H9 (cell line): ENCODE measurements at regions not wholly inside any gene's neighbourhood (a gene's known extent, or its start where the extent isn't known, plus 50 kb on each side); places are given as distances from the start of the nearest gene placed in this dataset.

Experiments
- DNase-seq: peaks from one replicate; pipeline ENCODE4 v3.0.0-alpha.2; 2017
- H2AFZ ChIP-seq: one replicate; pipeline ENCODE4 v1.6.1; 2013; ENCODE audit warnings: mild to moderate bottlenecking, low read length, control low read depth, moderate library complexity
- H2AK5ac ChIP-seq: 2 replicates; pipeline ENCODE4 v1.6.1; 2013; ENCODE audit warnings: low read length, control low read depth, mixed read lengths; ENCODE audit not compliant: insufficient read length
- H2BK120ac ChIP-seq: one replicate; pipeline ENCODE4 v1.6.1; 2013; ENCODE audit warnings: low read depth, mild to moderate bottlenecking, low read length, control low read depth, inconsistent platforms; ENCODE audit not compliant: poor library complexity, severe bottlenecking
- H2BK12ac ChIP-seq: 2 replicates; pipeline ENCODE4 v1.6.1; 2013; ENCODE audit warnings: low read length, control low read depth, mixed read lengths, low read depth; ENCODE audit not compliant: insufficient read length
- H2BK15ac ChIP-seq: 2 replicates; pipeline ENCODE4 v1.6.1; 2013; ENCODE audit warnings: low read depth, low read length, control low read depth
- H2BK20ac ChIP-seq: one replicate; pipeline ENCODE4 v1.6.1; 2013; ENCODE audit warnings: low read depth, mild to moderate bottlenecking, low read length, control low read depth, inconsistent platforms; ENCODE audit not compliant: poor library complexity, severe bottlenecking
- H2BK5ac ChIP-seq: 2 replicates; pipeline ENCODE4 v1.6.1; 2013; ENCODE audit warnings: low read length, control low read depth, mixed read lengths; ENCODE audit not compliant: insufficient read length
- H3K14ac ChIP-seq: 2 replicates; pipeline ENCODE4 v1.6.1; 2013; ENCODE audit warnings: low read length, control low read depth; ENCODE audit not compliant: insufficient read depth
- H3K18ac ChIP-seq: 2 replicates; pipeline ENCODE4 v1.6.1; 2013; ENCODE audit warnings: low read depth, mild to moderate bottlenecking, mixed read lengths, low read length, control low read depth; ENCODE audit not compliant: insufficient read length
- H3K23ac ChIP-seq: 2 replicates; pipeline ENCODE4 v1.6.1; 2013; ENCODE audit warnings: low read length, control low read depth, mixed read lengths, low read depth; ENCODE audit not compliant: insufficient read length
- H3K23me2 ChIP-seq: 2 replicates; pipeline ENCODE4 v1.6.1; 2013; ENCODE audit warnings: low read depth, mild to moderate bottlenecking, mixed read lengths, low read length, control low read depth; ENCODE audit not compliant: insufficient read length, poor library complexity, severe bottlenecking
- H3K27ac ChIP-seq: 2 replicates; pipeline ENCODE4 v1.5.1; 2013; ENCODE audit warnings: low read length, control low read depth, mixed read lengths, low read depth; ENCODE audit not compliant: insufficient read length
- H3K27me3 ChIP-seq: 2 replicates; pipeline ENCODE4 v1.6.1; 2013; ENCODE audit warnings: low read length, control low read depth, inconsistent platforms; ENCODE audit not compliant: insufficient read depth
- H3K4ac ChIP-seq: 2 replicates; pipeline ENCODE4 v1.6.1; 2013; ENCODE audit warnings: low read depth, mild to moderate bottlenecking, control low read depth, inconsistent platforms, low read length, moderate library complexity
- H3K4me1 ChIP-seq: 2 replicates; pipeline ENCODE4 v1.6.1; 2013; ENCODE audit warnings: low read length, control low read depth, inconsistent platforms; ENCODE audit not compliant: insufficient read depth
- H3K4me2 ChIP-seq: 2 replicates; pipeline ENCODE4 v1.6.1; 2013; ENCODE audit warnings: low read length, control low read depth, mixed read lengths; ENCODE audit not compliant: insufficient read length, insufficient read depth
- H3K56ac ChIP-seq: 2 replicates; pipeline ENCODE4 v1.6.1; 2013; ENCODE audit warnings: low read depth, mild to moderate bottlenecking, mixed read lengths, low read length, control low read depth; ENCODE audit not compliant: insufficient read length
- H3K79me1 ChIP-seq: 2 replicates; pipeline ENCODE4 v1.6.1; 2013; ENCODE audit warnings: low read depth, mild to moderate bottlenecking, moderate library complexity, low read length, control low read depth, inconsistent platforms; ENCODE audit not compliant: insufficient read depth, poor library complexity, severe bottlenecking
- H3K79me2 ChIP-seq: 2 replicates; pipeline ENCODE4 v1.6.1; 2013; ENCODE audit warnings: low read length, control low read depth, inconsistent platforms; ENCODE audit not compliant: insufficient read depth
- H3K9ac ChIP-seq: 2 replicates; pipeline ENCODE4 v1.6.1; 2013; ENCODE audit warnings: low read length, control low read depth, mixed read lengths; ENCODE audit not compliant: insufficient read length; ENCODE audit errors: extremely low read depth
- H3K9me3 ChIP-seq: one replicate; pipeline ENCODE4 v1.6.1; 2013; ENCODE audit warnings: low read depth, low read length, inconsistent platforms; ENCODE audit not compliant: control insufficient read depth
- H3T11ph ChIP-seq: one replicate; pipeline ENCODE4 v1.6.1; 2013; ENCODE audit warnings: mild to moderate bottlenecking, low read length, control low read depth, inconsistent platforms
- H4K20me1 ChIP-seq: one replicate; pipeline ENCODE4 v1.6.1; 2013; ENCODE audit not compliant: control insufficient read depth, insufficient read length, insufficient read depth
- H4K5ac ChIP-seq: 2 replicates; pipeline ENCODE4 v1.6.1; 2013; ENCODE audit warnings: low read depth, mild to moderate bottlenecking, mixed read lengths, low read length, control low read depth; ENCODE audit not compliant: insufficient read length
- H4K8ac ChIP-seq: replicated peaks from 2 replicates; pipeline ENCODE4 v1.6.1; 2013; ENCODE audit warnings: low read length, control low read depth, mixed read lengths, low read depth; ENCODE audit not compliant: insufficient read length
- H4K91ac ChIP-seq: 2 replicates; pipeline ENCODE4 v1.6.1; 2013; ENCODE audit warnings: low read depth, mild to moderate bottlenecking, moderate library complexity, mixed read lengths, low read length, control low read depth; ENCODE audit not compliant: insufficient read length
- H3K27ac Mint-ChIP-seq, 3 experiments: 2 replicates in 2 of 3; 3 replicates in 1 of 3; pipeline ENCODE4 v1.8.0; 2020 to 2021; ENCODE audit warnings: mixed read lengths in 3 of 3, mild to moderate bottlenecking in 1 of 3, moderate library complexity in 1 of 3
- H3K27me3 Mint-ChIP-seq: 2 replicates; pipeline ENCODE4 v1.8.0; 2021; ENCODE audit warnings: low read depth, mild to moderate bottlenecking, moderate library complexity, mixed read lengths
- H3K36me3 Mint-ChIP-seq, 3 experiments: 2 replicates in 2 of 3; 3 replicates in 1 of 3; pipeline ENCODE4 v1.8.0; 2020 to 2021; ENCODE audit warnings: low read depth in 3 of 3, mixed read lengths in 3 of 3; ENCODE audit not compliant: insufficient read depth in 1 of 3
- H3K4me1 Mint-ChIP-seq, 2 experiments: 2 replicates each; pipeline ENCODE4 v1.8.0; 2020; ENCODE audit warnings: mixed read lengths in 2 of 2
- H3K4me3 Mint-ChIP-seq, 2 experiments: 2 replicates in 1 of 2; 3 replicates in 1 of 2; pipeline ENCODE4 v1.8.0; 2020 to 2021; ENCODE audit warnings: mild to moderate bottlenecking in 2 of 2, mixed read lengths in 2 of 2, moderate library complexity in 1 of 2
- H3K9me3 Mint-ChIP-seq, 2 experiments: 2 replicates in 1 of 2; 3 replicates in 1 of 2; pipeline ENCODE4 v1.8.0; 2020; ENCODE audit warnings: mild to moderate bottlenecking in 2 of 2, mixed read lengths in 2 of 2, moderate library complexity in 1 of 2
- WGBS: extraction: QIAGEN DNeasy Blood & Tissue Kit; methylation state at CpG from one replicate; pipeline ENCODE4 v1.1.7; 2013; ENCODE audit warnings: missing lambda C conversion rate, low lambda C conversion rate, mixed read lengths; ENCODE audit not compliant: insufficient read length; ENCODE audit errors: extremely low coverage; 5-methylcytosine and 5-hydroxymethylcytosine counted together
- TF ChIP-seq, protein P1 (sequence below): fragments of 200-600 bp; sonication (generic); conservative IDR thresholded peaks from 3 replicates; pipeline ENCODE4 v1.8.0; 2021; ENCODE audit warnings: antibody characterized with exemption, mild to moderate bottlenecking

DNA sequence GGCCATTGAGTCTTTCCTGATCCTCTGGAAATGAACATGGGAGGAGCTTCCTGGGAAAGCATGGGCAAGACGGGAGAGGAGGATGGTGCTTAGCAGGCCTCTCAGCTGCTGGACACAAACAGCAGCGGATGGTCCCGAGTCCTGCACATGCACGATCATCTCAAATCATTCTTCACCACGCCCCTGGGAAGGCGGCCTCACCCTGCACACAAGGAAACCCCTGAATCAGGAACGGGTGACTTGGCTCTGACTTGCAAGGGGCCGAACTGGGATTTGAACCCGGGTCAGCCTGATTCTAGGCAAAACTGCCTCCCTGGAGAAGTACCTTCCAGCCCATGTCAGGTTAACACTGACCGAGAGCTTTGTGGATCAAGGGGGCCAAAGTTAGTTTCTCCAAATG, 134.8 kb upstream of the WNT4 start:
- no peak overlapping the region for H3K4ac ChIP-seq
- H3K4me3 Mint-ChIP-seq, result no peak overlapping the region
- H4K20me1 ChIP-seq, result no peaks in the 10 kb centered on the region
- no CpG with 5 or more reads among the region's 10 CpGs for WGBS
- peaks cover 14 to 28% of the 10 kb centered on the region in 2 experiments for H3K4me1 Mint-ChIP-seq
- 0 out of 2 replicates have a peak, but pooled peaks cover 2% of the 10 kb centered on the region for H3K4me1 ChIP-seq
- no peak for DNase-seq
- no peak overlapping the region for H4K91ac ChIP-seq
- H3K27me3 ChIP-seq, result no peaks in the 10 kb centered on the region
- no peak overlapping the region for H4K8ac ChIP-seq
- no peak overlapping the region for H3K56ac ChIP-seq
- H4K5ac ChIP-seq, result no peak overlapping the region
- H2BK120ac ChIP-seq, result no peak overlapping the region
- no peaks in the 10 kb centered on the region for H3K9me3 ChIP-seq
- no peak overlapping the region; a peak in 1 of 7 replicates for H3K27ac Mint-ChIP-seq
- H3K18ac ChIP-seq, result no peak overlapping the region
- peaks cover 22% of the 10 kb centered on the region for H3K27me3 Mint-ChIP-seq
- no peak overlapping the region for H3K23ac ChIP-seq
- no peak overlapping the region for H3K27ac ChIP-seq
- no peak overlapping the region for H2AFZ ChIP-seq
- no peaks in the 10 kb centered on the region for H3K36me3 Mint-ChIP-seq
- H3K9me3 Mint-ChIP-seq, result peaks cover 0 to 7% of the 10 kb centered on the region in 2 experiments; a peak in 3 of 5 replicates
- TF ChIP-seq, protein P1, sequence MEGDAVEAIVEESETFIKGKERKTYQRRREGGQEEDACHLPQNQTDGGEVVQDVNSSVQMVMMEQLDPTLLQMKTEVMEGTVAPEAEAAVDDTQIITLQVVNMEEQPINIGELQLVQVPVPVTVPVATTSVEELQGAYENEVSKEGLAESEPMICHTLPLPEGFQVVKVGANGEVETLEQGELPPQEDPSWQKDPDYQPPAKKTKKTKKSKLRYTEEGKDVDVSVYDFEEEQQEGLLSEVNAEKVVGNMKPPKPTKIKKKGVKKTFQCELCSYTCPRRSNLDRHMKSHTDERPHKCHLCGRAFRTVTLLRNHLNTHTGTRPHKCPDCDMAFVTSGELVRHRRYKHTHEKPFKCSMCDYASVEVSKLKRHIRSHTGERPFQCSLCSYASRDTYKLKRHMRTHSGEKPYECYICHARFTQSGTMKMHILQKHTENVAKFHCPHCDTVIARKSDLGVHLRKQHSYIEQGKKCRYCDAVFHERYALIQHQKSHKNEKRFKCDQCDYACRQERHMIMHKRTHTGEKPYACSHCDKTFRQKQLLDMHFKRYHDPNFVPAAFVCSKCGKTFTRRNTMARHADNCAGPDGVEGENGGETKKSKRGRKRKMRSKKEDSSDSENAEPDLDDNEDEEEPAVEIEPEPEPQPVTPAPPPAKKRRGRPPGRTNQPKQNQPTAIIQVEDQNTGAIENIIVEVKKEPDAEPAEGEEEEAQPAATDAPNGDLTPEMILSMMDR, result no peak
- H3K23me2 ChIP-seq, result no peaks in the 10 kb centered on the region
- H3K9ac ChIP-seq, result no peak overlapping the region
- no peak overlapping the region for H2BK15ac ChIP-seq
- no peak overlapping the region for H2AK5ac ChIP-seq
- H2BK20ac ChIP-seq, result no peak overlapping the region
- no peak overlapping the region for H3T11ph ChIP-seq
- H2BK5ac ChIP-seq, result no peak overlapping the region
- no peak overlapping the region for H2BK12ac ChIP-seq
- no peak overlapping the region for H3K14ac ChIP-seq
- no peaks in the 10 kb centered on the region for H3K79me1 ChIP-seq
- H3K4me2 ChIP-seq, result no peak overlapping the region
- H3K79me2 ChIP-seq, result no peaks in the 10 kb centered on the region
